Astrocyte (in vitro differentiated cells and primary cell): ENCODE measurements at regions not wholly inside any gene's neighbourhood (a gene's known extent, or its start where the extent isn't known, plus 50 kb on each side); places are given as distances from the start of the nearest gene placed in this dataset.

Experiments
- DNase-seq: peaks from one replicate; pipeline ENCODE4 v3.0.0-alpha.2; 2010; ENCODE audit warnings: low read depth
- FAIRE-seq: peaks from 2 replicates; lab custom pipeline; 2011; peaks lifted over from hg19 to GRCh38; lab: Jason Lieb, UNC
- H2AFZ ChIP-seq: 2 replicates; pipeline ENCODE4 v1.6.0; 2012; ENCODE audit warnings: low read depth, low read length, inconsistent platforms
- H3K27ac ChIP-seq: 2 replicates; pipeline ENCODE4 v1.5.1; 2011; ENCODE audit warnings: low read depth, low read length, inconsistent platforms
- H3K27me3 ChIP-seq: 2 replicates; pipeline ENCODE4 v1.6.0; 2011; ENCODE audit warnings: low read length, inconsistent platforms; ENCODE audit not compliant: insufficient read depth
- H3K36me3 ChIP-seq: 2 replicates; pipeline ENCODE4 v1.5.1; 2011; ENCODE audit warnings: low read length, inconsistent platforms; ENCODE audit not compliant: insufficient read depth
- H3K4me1 ChIP-seq: 2 replicates; pipeline ENCODE4 v1.5.1; 2011; ENCODE audit warnings: low read length, inconsistent platforms; ENCODE audit not compliant: insufficient read depth
- H3K4me2 ChIP-seq: 2 replicates; pipeline ENCODE4 v1.6.0; 2012; ENCODE audit warnings: low read length, inconsistent platforms
- H3K4me3 ChIP-seq: 2 replicates; pipeline ENCODE4 v1.5.1; 2011; ENCODE audit warnings: low read depth, mild to moderate bottlenecking, low read length, inconsistent platforms; ENCODE audit not compliant: insufficient read depth
- H3K79me2 ChIP-seq: 2 replicates; pipeline ENCODE4 v1.6.0; 2012; ENCODE audit warnings: mild to moderate bottlenecking, low read length, inconsistent platforms; ENCODE audit not compliant: insufficient read depth
- H3K9ac ChIP-seq: 2 replicates; pipeline ENCODE4 v1.6.0; 2012; ENCODE audit warnings: mild to moderate bottlenecking, low read length, inconsistent platforms
- H3K9me3 ChIP-seq: 2 replicates; pipeline ENCODE4 v1.5.1; 2012; ENCODE audit warnings: low read depth, mild to moderate bottlenecking, low read length, inconsistent platforms; ENCODE audit not compliant: insufficient read depth
- H4K20me1 ChIP-seq: 2 replicates; pipeline ENCODE4 v1.6.0; 2012; ENCODE audit warnings: low read length, inconsistent platforms; ENCODE audit not compliant: insufficient read depth
- H3K27ac Mint-ChIP-seq: one replicate; pipeline ENCODE4 v1.8.0; 2021; ENCODE audit warnings: mild to moderate bottlenecking, mixed read lengths; ENCODE audit not compliant: unreplicated experiment
- H3K27me3 Mint-ChIP-seq: one replicate; pipeline ENCODE4 v1.8.0; 2021; ENCODE audit warnings: low read depth, mixed read lengths; ENCODE audit not compliant: unreplicated experiment
- H3K36me3 Mint-ChIP-seq: one replicate; pipeline ENCODE4 v1.8.0; 2021; ENCODE audit warnings: low read depth, mixed read lengths; ENCODE audit not compliant: unreplicated experiment
- H3K4me1 Mint-ChIP-seq: one replicate; pipeline ENCODE4 v1.8.0; 2021; ENCODE audit warnings: low read depth, mixed read lengths; ENCODE audit not compliant: unreplicated experiment
- H3K4me3 Mint-ChIP-seq: one replicate; pipeline ENCODE4 v1.8.0; 2021; ENCODE audit warnings: mild to moderate bottlenecking, moderate library complexity, mixed read lengths; ENCODE audit not compliant: unreplicated experiment
- H3K9me3 Mint-ChIP-seq: one replicate; pipeline ENCODE4 v1.8.0; 2021; ENCODE audit warnings: mild to moderate bottlenecking, mixed read lengths; ENCODE audit not compliant: unreplicated experiment
- CTCF ChIP-seq: IDR thresholded peaks from 2 replicates; pipeline ENCODE4 v1.5.1; 2011; ENCODE audit warnings: low read depth, mild to moderate bottlenecking, inconsistent platforms, low read length, moderate library complexity; ENCODE audit not compliant: insufficient read depth
- EZH2 ChIP-seq: IDR thresholded peaks from 2 replicates; pipeline ENCODE4 v1.6.1; 2012; ENCODE audit warnings: mild to moderate bottlenecking, low read length, inconsistent platforms; ENCODE audit not compliant: insufficient read depth

- H4K20me1 ChIP-seq, result no peaks in the 10 kb centered on the region
- Mint-ChIP-seq H3K4me1 (peaks cover 4% of the 10 kb centered on the region), H3K36me3 (no peaks in the 10 kb centered on the region), H3K4me3 (no peak overlapping the region), H3K9me3 (peaks cover 4% of the 10 kb centered on the region), H3K27ac (no peak overlapping the region), H3K27me3 (no peaks in the 10 kb centered on the region)
- H3K9ac ChIP-seq, result no peak overlapping the region
- H3K9me3 ChIP-seq, result no peaks in the 10 kb centered on the region
- H2AFZ ChIP-seq, result no peak overlapping the region
- no peaks in the 10 kb centered on the region for H3K4me1 ChIP-seq
- TF ChIP-seq CTCF (no peak), EZH2 (no peak)
- no peak for FAIRE-seq
- H3K79me2 ChIP-seq, result no peaks in the 10 kb centered on the region
- DNase-seq, result no peak
- no peak overlapping the region for H3K4me3 ChIP-seq
- H3K27ac ChIP-seq, result no peak overlapping the region
- H3K27me3 ChIP-seq, result no peaks in the 10 kb centered on the region
- H3K4me2 ChIP-seq, result no peak overlapping the region
- H3K36me3 ChIP-seq, result no peaks in the 10 kb centered on the region
Observed at GRCh38 chr6:119829006-119829405, 479.4 kb upstream of the MAN1A1 start.

- Mint-ChIP-seq H3K4me3 (no peak overlapping the region), H3K27ac (no peak overlapping the region), H3K9me3 (no peaks in the 10 kb centered on the region), H3K36me3 (no peaks in the 10 kb centered on the region), H3K4me1 (no peaks in the 10 kb centered on the region), H3K27me3 (peaks cover 2% of the 10 kb centered on the region)
- no peak for TF ChIP-seq EZH2
- no peak for TF ChIP-seq CTCF
- Histone ChIP-seq H3K4me1 (no peaks in the 10 kb centered on the region), H3K9me3 (no peaks in the 10 kb centered on the region), H3K9ac (no peak overlapping the region), H3K36me3 (no peaks in the 10 kb centered on the region), H3K27me3 (no peaks in the 10 kb centered on the region), H3K27ac (no peak overlapping the region), H3K79me2 (no peaks in the 10 kb centered on the region), H3K4me3 (no peak overlapping the region), H2AFZ (no peak overlapping the region), H3K4me2 (no peak overlapping the region), H4K20me1 (no peaks in the 10 kb centered on the region)
- DNase-seq (no peak), FAIRE-seq (no peak)
Observed at GRCh38 chr6:119821380-119821779, 471.8 kb upstream of the MAN1A1 start.

- no peak for DNase-seq
- Histone ChIP-seq H3K9ac (no peak overlapping the region), H3K4me3 (no peak overlapping the region), H3K27me3 (no peaks in the 10 kb centered on the region), H2AFZ (no peak overlapping the region), H4K20me1 (no peaks in the 10 kb centered on the region), H3K79me2 (no peaks in the 10 kb centered on the region), H3K4me1 (no peaks in the 10 kb centered on the region), H3K36me3 (no peaks in the 10 kb centered on the region), H3K9me3 (no peaks in the 10 kb centered on the region), H3K27ac (no peak overlapping the region), H3K4me2 (no peak overlapping the region)
- FAIRE-seq, result no peak
- Mint-ChIP-seq H3K27ac (no peak overlapping the region), H3K27me3 (peaks cover 2% of the 10 kb centered on the region), H3K9me3 (no peaks in the 10 kb centered on the region), H3K4me3 (no peak overlapping the region), H3K36me3 (no peaks in the 10 kb centered on the region), H3K4me1 (no peaks in the 10 kb centered on the region)
- TF ChIP-seq EZH2 (no peak), CTCF (no peak)
Observed at GRCh38 chr6:119818876-119819275, 469.3 kb upstream of the MAN1A1 start.
